ENCODE measurements at regions not wholly inside any gene's neighbourhood (a gene's known extent, or its start where the extent isn't known, plus 50 kb on each side); places are given as distances from the start of the nearest gene placed in this dataset.
"Not testable (repeated sequence)": the region's sequence is repeated elsewhere in the genome, so short reads cannot be mapped to it uniquely, and the experiment has no call there.

- no peak for DNase-seq (ENCODE audit: low read depth in 3 of 3)
These were observed 146.8 kb upstream of the TMPRSS15 start for GRCh38 chr21:18550361-18550760.

- DNase-seq (ENCODE audit: low read depth in 3 of 3), result no peak
These were observed 150.2 kb upstream of the TMPRSS15 start for GRCh38 chr21:18553786-18554185.

DNA sequence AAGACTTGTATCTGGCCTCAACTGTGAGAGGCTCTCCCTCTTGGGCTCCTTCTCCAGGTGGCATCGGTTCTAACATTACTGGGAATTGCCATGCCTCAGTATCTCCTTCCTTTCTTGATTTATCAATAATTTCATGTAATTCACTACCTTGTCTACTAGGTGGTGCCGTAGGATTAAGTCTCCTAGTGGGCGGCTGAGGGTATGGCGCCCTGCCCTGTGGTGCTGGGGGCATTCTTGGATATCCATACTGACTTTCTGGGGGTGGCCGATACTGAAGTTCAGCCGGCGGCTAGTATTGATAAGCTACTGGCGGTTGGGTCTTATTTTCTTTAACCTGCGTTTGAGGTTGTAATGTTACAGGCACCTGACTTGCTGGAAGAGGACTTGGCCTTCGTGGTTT lies 164.2 kb upstream of the TMPRSS15 start:
- not testable (repeated sequence) for DNase-seq (ENCODE audit: low read depth in 3 of 3)

DNA sequence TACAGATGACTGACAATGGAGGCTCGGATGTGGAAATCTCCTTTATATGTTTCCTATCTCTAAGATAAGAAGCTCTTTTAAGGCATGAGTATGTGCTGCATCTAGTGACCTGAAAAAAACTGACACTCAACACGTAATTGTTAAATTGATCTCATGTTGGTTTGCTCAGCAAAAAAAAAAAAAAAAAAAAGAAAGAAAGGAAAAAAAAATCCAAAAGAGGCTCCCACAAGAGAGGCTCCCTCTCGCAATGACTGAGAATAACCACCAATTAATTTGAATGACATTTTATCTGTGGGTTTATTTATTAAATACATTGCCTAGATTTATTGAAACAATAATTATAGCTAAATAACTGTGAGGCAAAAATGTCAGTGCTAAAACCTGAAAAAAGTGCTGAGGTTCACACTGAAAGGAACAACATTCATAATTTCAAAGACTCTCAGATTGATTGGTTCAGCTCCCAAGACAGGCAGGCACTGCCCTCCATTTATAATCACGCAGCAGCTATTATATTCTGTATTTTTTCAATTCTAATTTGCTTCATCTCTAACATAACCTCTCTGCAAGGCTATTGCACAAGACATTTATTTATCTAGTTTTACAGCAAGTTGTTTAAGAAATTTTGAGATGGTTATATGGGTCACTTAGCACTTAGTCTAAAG lies 184.5 kb upstream of the TMPRSS15 start:
- no peak for DNase-seq (ENCODE audit: low read depth in 3 of 3)

DNA sequence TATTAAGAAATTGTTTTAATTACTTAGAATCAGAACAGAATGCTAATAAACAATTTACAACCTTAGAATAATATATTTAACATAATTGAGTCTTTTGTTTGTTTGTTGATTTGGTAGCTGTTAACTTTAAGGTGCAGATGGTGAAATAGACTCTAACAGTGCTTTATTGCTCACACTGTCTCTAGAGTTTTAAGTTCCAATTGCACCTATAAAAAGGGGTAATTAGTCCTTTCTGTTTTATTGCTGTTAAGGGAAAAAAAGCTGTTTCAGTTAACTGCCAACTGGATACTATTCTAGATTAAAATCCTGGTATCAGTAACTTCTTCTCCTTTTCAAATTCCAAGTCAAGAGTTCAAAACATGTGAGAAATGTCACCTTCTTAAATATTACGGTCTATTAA lies 197.6 kb upstream of the TMPRSS15 start:
- no peak for DNase-seq (ENCODE audit: low read depth in 3 of 3)

- no peak for DNase-seq (ENCODE audit: low read depth in 3 of 3)
These were observed 199.1 kb upstream of the TMPRSS15 start for GRCh38 chr21:18602711-18603110.

- no peak for DNase-seq (ENCODE audit: low read depth in 3 of 3)
These were observed 199.7 kb upstream of the TMPRSS15 start for GRCh38 chr21:18603261-18603660.

GRCh38 chr21:18603980-18604379 lies 200.4 kb upstream of the TMPRSS15 start:
- DNase-seq (ENCODE audit: low read depth in 3 of 3), result no peak

- no peak for DNase-seq (ENCODE audit: low read depth in 3 of 3)
These were observed 204.6 kb upstream of the TMPRSS15 start for GRCh38 chr21:18608226-18608625.

DNA sequence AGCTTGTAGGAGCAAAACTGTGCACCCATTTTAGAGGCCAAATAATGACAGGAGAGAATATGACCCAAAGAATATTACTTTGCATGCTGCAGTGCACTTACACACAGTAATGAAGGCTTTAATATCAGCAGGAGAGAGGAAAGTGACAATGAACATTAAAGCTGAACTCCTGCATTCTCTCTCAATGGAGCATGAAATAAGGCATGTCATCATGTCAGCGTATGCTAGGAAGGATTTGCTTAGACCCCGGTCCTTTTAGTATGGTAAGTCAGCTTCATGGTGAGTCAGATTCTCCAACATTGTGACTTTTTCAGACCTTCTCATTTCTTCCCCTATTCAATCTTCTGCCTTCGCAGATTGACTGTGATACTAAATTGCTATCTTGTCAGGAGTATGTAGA lies 210.7 kb upstream of the TMPRSS15 start:
- DNase-seq (ENCODE audit: low read depth in 3 of 3), result no peak

- DNase-seq (ENCODE audit: low read depth in 3 of 3), result no peak
These were observed 213.7 kb upstream of the TMPRSS15 start for GRCh38 chr21:18617291-18617690.

DNA sequence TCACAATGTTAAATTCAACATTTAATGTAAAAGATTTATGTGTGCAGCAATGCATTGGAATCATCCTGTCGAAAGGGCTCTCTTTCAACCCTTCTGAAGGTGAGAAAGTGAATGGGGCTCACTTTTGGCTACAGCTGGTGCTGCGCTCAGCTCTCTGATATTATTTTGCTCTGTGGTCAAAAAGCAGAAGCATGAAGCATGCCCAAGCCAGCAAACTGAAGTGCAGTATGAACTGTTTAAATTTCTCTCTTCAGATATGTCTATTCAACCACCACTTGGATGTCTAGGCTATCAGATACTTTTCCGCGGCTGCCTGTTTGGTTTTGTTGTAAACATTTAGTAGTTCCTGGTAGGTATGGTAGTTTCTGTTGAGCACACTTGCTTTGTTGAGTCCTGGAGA lies 216.9 kb upstream of the TMPRSS15 start:
- no peak for DNase-seq (ENCODE audit: low read depth in 3 of 3)

DNA sequence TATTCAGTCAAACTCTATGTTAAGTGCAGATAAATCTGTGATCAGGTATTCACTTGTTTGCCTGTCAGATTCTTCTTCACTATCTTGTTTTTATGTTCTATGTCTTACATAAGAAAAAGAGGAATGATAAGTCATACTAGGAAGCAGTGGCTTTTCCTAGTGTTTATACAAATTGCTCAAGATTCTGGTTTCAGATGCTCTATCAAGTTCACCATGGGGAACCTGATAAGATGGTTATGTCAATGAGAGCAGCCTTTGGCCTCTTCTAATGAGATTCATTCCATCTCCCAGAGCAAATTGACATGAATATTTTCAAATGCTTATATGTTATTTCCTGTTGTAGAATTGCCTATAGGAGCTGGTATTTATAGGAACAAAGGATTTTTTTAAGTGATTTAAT lies 218.8 kb upstream of the TMPRSS15 start:
- no peak for DNase-seq (ENCODE audit: low read depth in 3 of 3)

GRCh38 chr21:18630446-18630845 lies 226.9 kb upstream of the TMPRSS15 start:
- DNase-seq (ENCODE audit: low read depth in 3 of 3), result no peak

GRCh38 chr21:18636897-18637296 lies 233.3 kb upstream of the TMPRSS15 start:
- no peak for DNase-seq (ENCODE audit: low read depth in 3 of 3)

GRCh38 chr21:18646116-18646515 lies 242.5 kb upstream of the TMPRSS15 start:
- DNase-seq (ENCODE audit: low read depth in 3 of 3), result no peak

GRCh38 chr21:18655931-18656330 lies 252.3 kb upstream of the TMPRSS15 start:
- no peak for DNase-seq (ENCODE audit: low read depth in 3 of 3)

- DNase-seq (ENCODE audit: low read depth in 3 of 3), result no peak
These were observed 258.3 kb upstream of the TMPRSS15 start for GRCh38 chr21:18661842-18662241.

- no peak for DNase-seq (ENCODE audit: low read depth in 3 of 3)
These were observed 260.1 kb upstream of the TMPRSS15 start for GRCh38 chr21:18663663-18664062.

GRCh38 chr21:18666725-18667124 lies 263.1 kb upstream of the TMPRSS15 start:
- DNase-seq (ENCODE audit: low read depth in 3 of 3), result no peak

- no peak for DNase-seq (ENCODE audit: low read depth in 3 of 3)
These were observed 270.2 kb upstream of the TMPRSS15 start for GRCh38 chr21:18673789-18674188.

GRCh38 chr21:18677632-18678031 lies 274.0 kb upstream of the TMPRSS15 start:
- no peak for DNase-seq (ENCODE audit: low read depth in 3 of 3)

DNA sequence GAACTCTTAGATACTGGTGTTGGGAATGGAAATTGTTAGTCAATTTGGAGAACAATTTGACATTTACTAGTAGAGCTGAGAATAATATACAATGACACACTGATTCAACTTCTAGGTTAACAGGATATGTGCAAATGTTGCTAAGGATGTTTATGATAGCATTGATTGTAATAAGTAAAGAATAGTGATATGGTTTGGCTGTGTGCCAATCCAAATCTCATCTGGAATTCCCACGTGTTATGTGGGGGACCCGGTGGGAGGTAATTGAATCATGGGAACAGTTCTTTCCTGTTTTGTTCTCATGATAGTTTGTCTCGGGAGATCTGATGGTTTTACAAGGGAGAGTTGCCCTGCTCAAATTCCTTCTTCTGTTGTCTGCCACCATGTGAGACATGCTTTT lies 302.4 kb upstream of the TMPRSS15 start:
- DNase-seq (ENCODE audit: low read depth in 3 of 3), result no peak

- DNase-seq (ENCODE audit: low read depth in 3 of 3), result no peak
These were observed 308.1 kb upstream of the TMPRSS15 start for GRCh38 chr21:18711662-18712061.

Data from stimulated activated CD4-positive, alpha-beta T cell treated with anti-CD3 and anti-CD28 coated beads, TNF-alpha, amount 100 ng/mL, for 48 hours (primary cell).